Sigmoid colon (tissue), 4 donors: ENCODE measurements at regions not wholly inside any gene's neighbourhood (a gene's known extent, or its start where the extent isn't known, plus 50 kb on each side); places are given as distances from the start of the nearest gene placed in this dataset.

Experiments used
- CTCF ChIP-seq, 4 experiments: fragments of 450-650 bp in 3 of 4; fragments of 200-600 bp in 1 of 4; IDR thresholded peaks; one replicate each; pipeline ENCODE4 v1.5.1; 2016 to 2019; ENCODE audit warnings: antibody characterized with exemption in 4 of 4, mild to moderate bottlenecking in 3 of 4, moderate library complexity in 2 of 4
- POLR2A ChIP-seq, 2 donors: fragments of 450-650 bp; IDR thresholded peaks; one replicate each; pipeline ENCODE4 v1.6.1; 2016; ENCODE audit warnings: antibody characterized with exemption in 2 of 2, mild to moderate bottlenecking in 2 of 2, moderate library complexity in 2 of 2
- POLR2AphosphoS5 ChIP-seq, 4 donors: sonication (generic); formaldehyde crosslinking; IDR thresholded peaks; one replicate each; pipeline ENCODE4 v1.6.1; 2017; ENCODE audit warnings: antibody characterized with exemption in 4 of 4

GRCh38 chr17:65404761-65405160 lies 156.7 kb downstream of the AXIN2 start:
- TF ChIP-seq POLR2AphosphoS5 (IDR thresholded peaks at IDR 0.05) (no peak), CTCF (IDR thresholded peaks at IDR 0.05) (no peak), POLR2A (IDR thresholded peaks at IDR 0.05) (no peak)
